CD14-positive monocyte (primary cell): ENCODE measurements at regions not wholly inside any gene's neighbourhood (a gene's known extent, or its start where the extent isn't known, plus 50 kb on each side); places are given as distances from the start of the nearest gene placed in this dataset.

Experiments used
- DNase-seq, 3 donors: peaks; one replicate each; pipeline ENCODE4 v3.0.0-alpha.2; 2011 to 2022
- H2AFZ ChIP-seq: 2 replicates; pipeline ENCODE4 v1.6.0; 2012; ENCODE audit warnings: mild to moderate bottlenecking, low read depth, low read length, inconsistent platforms; ENCODE audit not compliant: insufficient read depth, poor library complexity, severe bottlenecking
- H3K27ac ChIP-seq, 2 donors: 1 replicate in 1 of 2; 2 replicates in 1 of 2; pipeline ENCODE4 v1.5.1; 2012 to 2013; ENCODE audit warnings: low read length in 2 of 2, control low read depth in 1 of 2, inconsistent platforms in 1 of 2, low read depth in 1 of 2, mild to moderate bottlenecking in 1 of 2
- H3K27me3 ChIP-seq, 2 donors: one replicate each; pipeline versions ENCODE4 v1.6.0 to v1.6.1; 2011 to 2013; ENCODE audit warnings: low read length in 2 of 2; ENCODE audit not compliant: control insufficient read depth in 2 of 2, insufficient read depth in 2 of 2
- H3K36me3 ChIP-seq, 2 donors: replicated peaks in 1 of 2; 1 replicate in 1 of 2; 2 replicates in 1 of 2; pipeline versions ENCODE4 v1.5.1 to v1.6.1; 2012 to 2013; ENCODE audit warnings: low read length in 2 of 2, control low read depth in 1 of 2, inconsistent platforms in 1 of 2, mild to moderate bottlenecking in 1 of 2; ENCODE audit not compliant: insufficient read depth in 2 of 2, control insufficient read depth in 1 of 2
- H3K4me1 ChIP-seq, 2 donors: 1 replicate in 1 of 2; 2 replicates in 1 of 2; pipeline versions ENCODE4 v1.5.1 to v1.6.1; 2012 to 2013; ENCODE audit warnings: low read length in 2 of 2, control low read depth in 1 of 2, inconsistent platforms in 1 of 2, mild to moderate bottlenecking in 1 of 2, moderate library complexity in 1 of 2; ENCODE audit not compliant: insufficient read depth in 2 of 2, control insufficient read depth in 1 of 2
- H3K4me2 ChIP-seq: replicated peaks from 2 replicates; pipeline ENCODE3; 2012; ENCODE audit warnings: low read length, moderate library complexity, mild to moderate bottlenecking; ENCODE audit not compliant: poor library complexity, severe bottlenecking; ENCODE audit errors: extremely low read depth
- H3K4me3 ChIP-seq, 3 experiments: fragments of 200-600 bp in 1 of 3; sonication (generic) in 1 of 3; replicated peaks in 1 of 3; 1 replicate in 2 of 3; 2 replicates in 1 of 3; pipeline ENCODE4 v1.5.1; 2011 to 2013; ENCODE audit warnings: low read length in 3 of 3, mild to moderate bottlenecking in 3 of 3, control low read depth in 2 of 3, low read depth in 2 of 3, inconsistent platforms in 1 of 3, moderate library complexity in 1 of 3
- H3K79me2 ChIP-seq: 2 replicates; pipeline ENCODE4 v1.6.0; 2012; ENCODE audit warnings: mild to moderate bottlenecking, control low read depth, inconsistent platforms, low read length, moderate library complexity; ENCODE audit not compliant: insufficient read depth
- H3K9ac ChIP-seq: 2 replicates; pipeline ENCODE4 v1.6.0; 2017; ENCODE audit warnings: low read length, mild to moderate bottlenecking; ENCODE audit not compliant: insufficient read depth, poor library complexity, severe bottlenecking
- H3K9me3 ChIP-seq, 2 donors: replicated peaks in 1 of 2; 1 replicate in 1 of 2; 2 replicates in 1 of 2; pipeline versions ENCODE4 v1.5.1 to v1.6.1; 2012 to 2013; ENCODE audit warnings: low read length in 2 of 2, control low read depth in 1 of 2; ENCODE audit not compliant: control insufficient read depth in 1 of 2, insufficient read depth in 1 of 2
- H4K20me1 ChIP-seq: 2 replicates; pipeline ENCODE4 v1.6.0; 2012; ENCODE audit warnings: mild to moderate bottlenecking, low read length, control low read depth, moderate library complexity; ENCODE audit not compliant: insufficient read depth
- H3K27ac Mint-ChIP-seq, 7 donors: one replicate each; pipeline ENCODE4 v1.8.0; 2020; ENCODE audit warnings: mild to moderate bottlenecking in 7 of 7, mixed read lengths in 7 of 7, moderate library complexity in 6 of 7, inconsistent platforms in 2 of 7
- H3K27me3 Mint-ChIP-seq, 3 donors: one replicate each; pipeline ENCODE4 v1.8.0; 2021 to 2022; ENCODE audit warnings: low read depth in 3 of 3, mild to moderate bottlenecking in 3 of 3, mixed read lengths in 3 of 3, moderate library complexity in 3 of 3, inconsistent platforms in 1 of 3
- H3K36me3 Mint-ChIP-seq, 2 donors: one replicate each; pipeline ENCODE4 v1.8.0; 2020; ENCODE audit warnings: mixed read lengths in 2 of 2, inconsistent platforms in 1 of 2, mild to moderate bottlenecking in 1 of 2
- H3K4me1 Mint-ChIP-seq: one replicate; pipeline ENCODE4 v1.8.0; 2020; ENCODE audit warnings: mild to moderate bottlenecking, mixed read lengths
- H3K4me3 Mint-ChIP-seq, 2 donors: one replicate each; pipeline ENCODE4 v1.8.0; 2020; ENCODE audit warnings: mild to moderate bottlenecking in 2 of 2, mixed read lengths in 2 of 2, moderate library complexity in 1 of 2
- H3K9me3 Mint-ChIP-seq, 7 donors: one replicate each; pipeline ENCODE4 v1.8.0; 2020 to 2022; ENCODE audit warnings: mixed read lengths in 7 of 7, mild to moderate bottlenecking in 6 of 7, moderate library complexity in 6 of 7, inconsistent platforms in 2 of 7
- CTCF ChIP-seq: fragments of 200-600 bp; IDR thresholded peaks from one replicate; pipeline ENCODE4 v1.8.0; 2022; ENCODE audit warnings: antibody characterized with exemption, mild to moderate bottlenecking
- WGBS: methylation state at CpG from one replicate; pipeline ENCODE4 v1.1.5; 2013; ENCODE audit warnings: missing lambda C conversion rate; ENCODE audit not compliant: insufficient coverage; 5-methylcytosine and 5-hydroxymethylcytosine counted together
- intact Hi-C, 2 donors: fragments of 100-400 bp; cut with micrococcal nuclease; formaldehyde crosslinking; loops; one replicate each; pipeline versions ENCODE4 v1.15.0 to v1.15.1; 2023

GRCh38 chr16:7216719-7217118 is 115.9 kb upstream of the RBFOX1 start:
- Histone ChIP-seq H3K9me3 (no peaks in the 10 kb centered on the region), H3K9ac (no peak overlapping the region), H3K79me2 (no peaks in the 10 kb centered on the region), H4K20me1 (no peaks in the 10 kb centered on the region), H3K4me2 (no peak overlapping the region), H3K4me3 (no peak overlapping the region), H3K27ac (no peak overlapping the region), H3K27me3 (no peaks in the 10 kb centered on the region), H3K36me3 (no peaks in the 10 kb centered on the region), H3K4me1 (no peaks in the 10 kb centered on the region), H2AFZ (no peak overlapping the region)
- Mint-ChIP-seq H3K9me3 (peaks cover 0 to 4% (median 0%) of the 10 kb centered on the region in 7 donors), H3K4me1 (no peaks in the 10 kb centered on the region), H3K27ac (no peak overlapping the region), H3K4me3 (no peak overlapping the region), H3K27me3 (peaks cover 0 to 3% (median 0%) of the 10 kb centered on the region in 3 donors), H3K36me3 (no peaks in the 10 kb centered on the region)
- intact Hi-C loops = no loop called here
- no peak for DNase-seq
- TF ChIP-seq CTCF = no peak

GRCh38 chr16:7211781-7212180 is 120.9 kb upstream of the RBFOX1 start:
- Histone ChIP-seq H3K4me2 (no peak overlapping the region), H3K4me1 (no peaks in the 10 kb centered on the region), H3K9ac (no peak overlapping the region), H4K20me1 (no peaks in the 10 kb centered on the region), H3K4me3 (no peak overlapping the region), H3K27ac (no peak overlapping the region), H3K79me2 (no peaks in the 10 kb centered on the region), H2AFZ (no peak overlapping the region), H3K9me3 (no peaks in the 10 kb centered on the region), H3K27me3 (no peaks in the 10 kb centered on the region), H3K36me3 (no peaks in the 10 kb centered on the region)
- TF ChIP-seq CTCF = no peak
- peaks cover 0 to 2% (median 0%) of the 10 kb centered on the region in 3 donors for H3K27me3 Mint-ChIP-seq
- H3K9me3 Mint-ChIP-seq = peaks cover 0 to 7% (median 0%) of the 10 kb centered on the region in 7 donors
- intact Hi-C loops = no loop called here
- WGBS = 100% methylated on average over 5 of the region's 9 CpGs
- no peak overlapping the region for H3K27ac Mint-ChIP-seq
- no peaks in the 10 kb centered on the region for H3K4me1 Mint-ChIP-seq
- no peak overlapping the region for H3K4me3 Mint-ChIP-seq
- no peak for DNase-seq
- H3K36me3 Mint-ChIP-seq = no peaks in the 10 kb centered on the region
